ENCODE measurements at regions not wholly inside any gene's neighbourhood (a gene's known extent, or its start where the extent isn't known, plus 50 kb on each side); places are given as distances from the start of the nearest gene placed in this dataset.

- ChIA-PET POLR2A (no interaction called here), CTCF (interaction anchor here (1.3 kb wide), 1 partner anchor 17 kb away, joined by 4 read pairs; no protein-coding TSS in a partner anchor)
- Histone ChIP-seq H3K27ac (ENCODE audit: insufficient read depth, low read depth, low read length) (no peak overlapping the region), H3K27me3 (ENCODE audit: control insufficient read depth in 2 of 2, insufficient read depth in 2 of 2, low read length in 2 of 2) (peaks cover 2 to 4% of the 10 kb centered on the region in 2 experiments), H2AFZ (ENCODE audit: low read depth, low read length) (no peak overlapping the region), H3K9ac (replicated peaks; ENCODE audit: extremely low read depth, insufficient read depth, low read length) (no peak overlapping the region), H3K9me1 (replicated peaks; ENCODE audit: control insufficient read depth, extremely low read depth, insufficient read depth, low read length) (no peaks in the 10 kb centered on the region), H3K4me1 (ENCODE audit: control insufficient read depth, extremely low read depth, insufficient read depth, low read length) (no peaks in the 10 kb centered on the region), H3K36me3 (ENCODE audit: control insufficient read depth in 2 of 2, extremely low read depth in 1 of 2, insufficient read depth in 2 of 2, low read length in 2 of 2) (no peaks in the 10 kb centered on the region), H3K4me2 (ENCODE audit: insufficient read depth, low read length) (no peak overlapping the region), H4K20me1 (replicated peaks; ENCODE audit: control insufficient read depth, extremely low read depth, insufficient read depth, low read length) (no peaks in the 10 kb centered on the region), H3K4me3 (replicated peaks in 1 of 3; ENCODE audit: insufficient read depth in 1 of 3, low read depth in 1 of 3, low read length in 3 of 3) (no peak overlapping the region), H3K9me3 (replicated peaks; ENCODE audit: control insufficient read depth, insufficient read depth, low read length) (no peaks in the 10 kb centered on the region), H3K79me2 (ENCODE audit: control insufficient read depth, insufficient read depth, low read length) (no peaks in the 10 kb centered on the region)
- TF ChIP-seq EZH2 (IDR thresholded peaks at IDR 0.05; ENCODE audit: borderline replicate concordance, low read depth, low read length, severe bottlenecking) (no peak), JUN (IDR thresholded peaks at IDR 0.05; ENCODE audit: borderline replicate concordance, insufficient read depth, insufficient read length, low read depth) (no peak)
- intact Hi-C loops (cut with micrococcal nuclease) (no loop called here), dilution Hi-C loops (cut with MboI; ENCODE audit: extremely low pct_ligation_motif_present, low sequenced_read_pairs) (no loop called here)
- no TSS peak for BruUV-seq (replicated peaks)
- FAIRE-seq (peak; percentile 12), DNase-seq (ENCODE audit: low read depth, low spot score) (no peak)
These were observed 439.8 kb upstream of the RUNX1 start for GRCh38 chr21:35488946-35489345.

GRCh38 chr21:35485364-35485763 lies 436.3 kb upstream of the RUNX1 start:
- POLR2A ChIA-PET = no interaction called here
- no peak overlapping the region for H3K27ac ChIP-seq (ENCODE audit: insufficient read depth, low read depth, low read length)
- DNase-seq (ENCODE audit: low read depth, low spot score) (no peak), FAIRE-seq (no peak)
- H3K79me2 ChIP-seq (ENCODE audit: control insufficient read depth, insufficient read depth, low read length) = no peaks in the 10 kb centered on the region
- H3K4me1 ChIP-seq (ENCODE audit: control insufficient read depth, extremely low read depth, insufficient read depth, low read length) = peaks cover 11% of the 10 kb centered on the region
- no peak overlapping the region for H3K4me3 ChIP-seq (replicated peaks in 1 of 3; ENCODE audit: insufficient read depth in 1 of 3, low read depth in 1 of 3, low read length in 3 of 3)
- CTCF ChIA-PET = interaction anchor here (0.5 kb wide), 1 partner anchor 545 kb away, joined by 3 read pairs; no protein-coding TSS in a partner anchor
- H3K9ac ChIP-seq (replicated peaks; ENCODE audit: extremely low read depth, insufficient read depth, low read length) = no peak overlapping the region
- H3K4me2 ChIP-seq (ENCODE audit: insufficient read depth, low read length) = no peak overlapping the region
- H3K9me1 ChIP-seq (replicated peaks; ENCODE audit: control insufficient read depth, extremely low read depth, insufficient read depth, low read length) = no peaks in the 10 kb centered on the region
- no peak for TF ChIP-seq JUN (IDR thresholded peaks at IDR 0.05; ENCODE audit: borderline replicate concordance, insufficient read depth, insufficient read length, low read depth)
- no peak for TF ChIP-seq POLR2A (IDR thresholded peaks at IDR 0.05; ENCODE audit: low read depth, low read length)
- TF ChIP-seq MAX (IDR thresholded peaks at IDR 0.05; ENCODE audit: insufficient read depth, insufficient read length) = no peak
- TF ChIP-seq POLR2AphosphoS5 (IDR thresholded peaks at IDR 0.05; ENCODE audit: insufficient read depth, low read depth, low read length) = no peak
- TF ChIP-seq FOS (IDR thresholded peaks at IDR 0.05; ENCODE audit: borderline replicate concordance, insufficient read depth, low read length) = no peak
- no peak for TF ChIP-seq CTCF (IDR thresholded peaks at IDR 0.05; ENCODE audit: extremely low read depth in 1 of 2, insufficient read depth in 1 of 2, low read depth in 1 of 2, low read length in 2 of 2)
- TF ChIP-seq EZH2 (IDR thresholded peaks at IDR 0.05; ENCODE audit: borderline replicate concordance, low read depth, low read length, severe bottlenecking) = no peak
- TF ChIP-seq GATA2 (IDR thresholded peaks at IDR 0.05; ENCODE audit: insufficient read depth, insufficient read length, low read depth, low read length) = no peak
- TF ChIP-seq MYC (IDR thresholded peaks at IDR 0.05; ENCODE audit: low read depth, low read length) = no peak
- no peaks in the 10 kb centered on the region for H3K9me3 ChIP-seq (replicated peaks; ENCODE audit: control insufficient read depth, insufficient read depth, low read length)
- H3K27me3 ChIP-seq (ENCODE audit: control insufficient read depth in 2 of 2, insufficient read depth in 2 of 2, low read length in 2 of 2) = peaks cover 2% of the 10 kb centered on the region in 2 experiments
- dilution Hi-C loops (cut with MboI; ENCODE audit: extremely low pct_ligation_motif_present, low sequenced_read_pairs) = no loop called here
- intact Hi-C loops (cut with micrococcal nuclease) = no loop called here
- H3K36me3 ChIP-seq (ENCODE audit: control insufficient read depth in 2 of 2, extremely low read depth in 1 of 2, insufficient read depth in 2 of 2, low read length in 2 of 2) = no peaks in the 10 kb centered on the region
- BruUV-seq (replicated peaks) = no TSS peak
- H4K20me1 ChIP-seq (replicated peaks; ENCODE audit: control insufficient read depth, extremely low read depth, insufficient read depth, low read length) = no peaks in the 10 kb centered on the region
- H2AFZ ChIP-seq (ENCODE audit: low read depth, low read length) = no peak overlapping the region

All from endothelial cell of umbilical vein (primary cell).